OCI-LY7 (cell line): ENCODE measurements at regions not wholly inside any gene's neighbourhood (a gene's known extent, or its start where the extent isn't known, plus 50 kb on each side); places are given as distances from the start of the nearest gene placed in this dataset.

ENCODE experiments used
- CTCF ChIP-seq: fragments of 200-600 bp; sonication (generic); conservative IDR thresholded peaks from 2 replicates; pipeline ENCODE4 v1.5.1; 2014; ENCODE audit warnings: mild to moderate bottlenecking, antibody characterized with exemption, low read length, moderate library complexity, mixed read lengths
- EZH2phosphoT487 ChIP-seq: fragments of 200-600 bp; sonication (generic); IDR thresholded peaks from 2 replicates; pipeline ENCODE4 v1.6.1; 2018; ENCODE audit warnings: low read depth, borderline replicate concordance, mild to moderate bottlenecking, mixed run types, antibody characterized with exemption, low read length, moderate library complexity, mixed read lengths

DNA sequence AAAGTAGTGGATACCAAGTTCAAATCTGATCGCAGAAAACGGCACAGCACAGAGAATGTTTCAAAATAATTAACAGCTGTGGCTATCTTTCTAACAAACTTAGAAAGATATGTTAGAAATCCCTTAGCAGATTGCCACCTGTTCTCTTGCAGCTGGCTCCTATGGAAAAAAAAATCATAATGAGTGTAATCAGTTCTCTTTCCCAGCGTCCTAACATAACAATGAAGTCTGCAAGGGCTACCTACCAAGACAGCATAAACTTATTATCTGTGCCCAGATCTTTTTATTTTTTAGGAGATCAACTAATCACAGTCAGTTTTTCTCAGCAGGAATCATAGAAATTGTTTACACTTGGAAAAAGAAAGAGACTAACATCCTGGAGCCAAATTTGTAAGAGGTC, 358.6 kb upstream of the FOXG1 start:
- TF ChIP-seq CTCF, result no peak
- no peak for TF ChIP-seq EZH2phosphoT487
